ENCODE measurements at regions not wholly inside any gene's neighbourhood (a gene's known extent, or its start where the extent isn't known, plus 50 kb on each side); places are given as distances from the start of the nearest gene placed in this dataset.

- Histone ChIP-seq H3K79me2 (ENCODE audit: control insufficient read depth, insufficient read depth, low read length) (no peaks in the 10 kb centered on the region), H3K9me1 (ENCODE audit: control insufficient read depth, insufficient read depth, low read length) (no peaks in the 10 kb centered on the region), H3K36me3 (ENCODE audit: control insufficient read depth, insufficient read depth, low read length) (no peaks in the 10 kb centered on the region), H3K9ac (ENCODE audit: insufficient read depth in 1 of 2, low read depth in 2 of 2, low read length in 2 of 2) (no peak overlapping the region), H3K27me3 (ENCODE audit: control insufficient read depth in 2 of 2, insufficient read depth in 2 of 2, low read length in 2 of 2) (no peaks in the 10 kb centered on the region), H3K4me3 (no peak overlapping the region), H3K4me1 (replicated peaks in 1 of 2; ENCODE audit: control insufficient read depth in 2 of 2, insufficient read depth in 2 of 2, low read length in 2 of 2) (no peaks in the 10 kb centered on the region), H3K9me3 (replicated peaks; ENCODE audit: control insufficient read depth, insufficient read depth, low read depth, low read length) (0 out of 2 replicates have a peak, but pooled peaks cover 2% of the 10 kb centered on the region), H4K20me1 (replicated peaks; ENCODE audit: control insufficient read depth, insufficient read depth, low read length) (no peaks in the 10 kb centered on the region), H3K27ac (ENCODE audit: extremely low read depth, low read depth, low read length) (no peak overlapping the region), H2AFZ (ENCODE audit: low read depth, low read length) (peak overlapping the region; percentile 37), H3K4me2 (ENCODE audit: insufficient read depth, low read length) (no peak overlapping the region)
- WGBS (ENCODE audit: insufficient coverage, low coverage, missing lambda C conversion rate), result 83% methylated on average over 8 of the region's 8 CpGs
- DNase-seq (ENCODE audit: extremely low read depth in 1 of 4, low spot score in 3 of 4), result no peak
- no peak for FAIRE-seq
- no peak for TF ChIP-seq BCL6 (CRISPR knock-in tag; IDR thresholded peaks at IDR 0.05)
- 0 out of 2 replicates have a peak, but pooled peaks have one; percentile 14 for TF ChIP-seq USF1 (CRISPR knock-in tag; IDR thresholded peaks at IDR 0.05)
- in situ Hi-C loops (cut with MboI), result no loop called here
- ATAC-seq, result 0 out of 3 replicates have a peak, but pooled peaks have one; percentile 19
- ChIA-PET POLR2A (interaction anchor here (1.6 kb wide), 1 partner anchor 11 kb away, joined by 4 read pairs; no protein-coding TSS in a partner anchor), CTCF (ENCODE audit: low intra/inter-chr PET ratio) (no interaction called here)
- intact Hi-C loops (cut with micrococcal nuclease), result no loop called here
- no TSS peak for BruUV-seq (replicated peaks)
These were observed 87.2 kb upstream of the ADTRP start for GRCh38 chr6:11865680-11866300.

- Histone ChIP-seq H3K27ac (ENCODE audit: extremely low read depth, low read depth, low read length) (no peak overlapping the region), H3K9me1 (ENCODE audit: control insufficient read depth, insufficient read depth, low read length) (no peaks in the 10 kb centered on the region), H3K9me3 (replicated peaks; ENCODE audit: control insufficient read depth, insufficient read depth, low read depth, low read length) (0 out of 2 replicates have a peak, but pooled peaks cover 4% of the 10 kb centered on the region), H3K4me2 (ENCODE audit: insufficient read depth, low read length) (no peak overlapping the region), H3K4me3 (no peak overlapping the region), H3K27me3 (ENCODE audit: control insufficient read depth in 2 of 2, insufficient read depth in 2 of 2, low read length in 2 of 2) (no peaks in the 10 kb centered on the region), H4K20me1 (replicated peaks; ENCODE audit: control insufficient read depth, insufficient read depth, low read length) (no peaks in the 10 kb centered on the region), H3K36me3 (ENCODE audit: control insufficient read depth, insufficient read depth, low read length) (no peaks in the 10 kb centered on the region), H3K4me1 (replicated peaks in 1 of 2; ENCODE audit: control insufficient read depth in 2 of 2, insufficient read depth in 2 of 2, low read length in 2 of 2) (no peaks in the 10 kb centered on the region; a peak in 1 of 5 replicates), H2AFZ (ENCODE audit: low read depth, low read length) (no peak overlapping the region), H3K79me2 (ENCODE audit: control insufficient read depth, insufficient read depth, low read length) (no peaks in the 10 kb centered on the region), H3K9ac (ENCODE audit: insufficient read depth in 1 of 2, low read depth in 2 of 2, low read length in 2 of 2) (no peak overlapping the region)
- ATAC-seq (no peak), FAIRE-seq (no peak), DNase-seq (ENCODE audit: extremely low read depth in 1 of 4, low spot score in 3 of 4) (no peak)
- BruUV-seq (replicated peaks), result no TSS peak
- ChIA-PET POLR2A (no interaction called here), CTCF (ENCODE audit: low intra/inter-chr PET ratio) (no interaction called here)
- intact Hi-C loops (cut with micrococcal nuclease) (no loop called here), in situ Hi-C loops (cut with MboI) (no loop called here)
- TF ChIP-seq ZNF146 (CRISPR knock-in tag; IDR thresholded peaks at IDR 0.05; ENCODE audit: unreplicated experiment), result peak; percentile 91
- TF ChIP-seq BCOR (IDR thresholded peaks at IDR 0.05), result peak; percentile 59; the same call in 1 of the 2 replicates
- TF ChIP-seq ADNP (tag; IDR thresholded peaks at IDR 0.05), result peak; percentile 16; the same call in 1 of the 2 replicates
- TF ChIP-seq ZBTB1 (CRISPR knock-in tag; IDR thresholded peaks at IDR 0.05; ENCODE audit: borderline replicate concordance, low read depth), result no peak
- TF ChIP-seq RBM25 (IDR thresholded peaks at IDR 0.05; ENCODE audit: low read depth, low read length, severe bottlenecking), result peak; percentile 79
- no peak for TF ChIP-seq ZNF121 (CRISPR knock-in tag; conservative IDR thresholded peaks at IDR 0.05)
- TF ChIP-seq ZNF75A (CRISPR knock-in tag; IDR thresholded peaks at IDR 0.05), result no peak
These were observed 79.8 kb upstream of the ADTRP start for GRCh38 chr6:11858439-11858838.

All from K562 (cell line).